Adrenal gland (tissue), 5 donors: ENCODE measurements at regions not wholly inside any gene's neighbourhood (a gene's known extent, or its start where the extent isn't known, plus 50 kb on each side); places are given as distances from the start of the nearest gene placed in this dataset.

Source experiments
- CTCF ChIP-seq, 6 experiments: fragments of 450-650 bp in 4 of 6; fragments of 200-600 bp in 2 of 6; sonication (generic) in 1 of 6; IDR thresholded peaks; 1 replicate in 5 of 6; 2 replicates in 1 of 6; pipeline versions ENCODE4 v1.5.1 to v1.8.0; 2016 to 2021; ENCODE audit warnings: antibody characterized with exemption in 6 of 6, mild to moderate bottlenecking in 2 of 6, moderate library complexity in 1 of 6
- POLR2A ChIP-seq, 2 donors: fragments of 450-650 bp; IDR thresholded peaks; one replicate each; pipeline ENCODE4 v1.6.1; 2017; ENCODE audit warnings: antibody characterized with exemption in 2 of 2, mild to moderate bottlenecking in 2 of 2, moderate library complexity in 1 of 2
- donor health status: DM: no; HTN: no; CAD: no.

- TF ChIP-seq CTCF (IDR thresholded peaks at IDR 0.05) = no peak
- TF ChIP-seq POLR2A (IDR thresholded peaks at IDR 0.05) = no peak
These were observed 134.3 kb upstream of the RPL34 start for GRCh38 chr4:108486046-108486445.
